ENCODE measurements at regions not wholly inside any gene's neighbourhood (a gene's known extent, or its start where the extent isn't known, plus 50 kb on each side); places are given as distances from the start of the nearest gene placed in this dataset.

DNA sequence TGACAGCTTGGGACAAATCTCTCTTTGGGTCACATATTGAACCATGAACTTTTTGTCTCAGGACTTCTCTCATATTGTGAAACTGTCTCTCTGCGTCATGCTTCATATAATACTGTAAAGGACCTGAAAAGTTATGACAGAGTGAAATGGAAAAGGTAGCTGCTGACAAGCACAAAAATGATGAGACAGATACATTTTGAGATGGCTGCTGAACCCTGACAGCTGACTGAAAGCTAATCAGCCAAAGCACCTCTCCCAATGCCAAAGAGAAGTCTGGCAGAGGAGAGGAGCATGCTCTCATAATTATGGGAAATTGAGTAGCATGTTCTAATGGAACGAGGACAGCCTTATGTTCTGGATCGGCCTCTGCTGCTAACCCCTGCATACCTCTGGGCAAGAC lies 873.4 kb upstream of the ADGRL3 start:
- Mint-ChIP-seq H3K4me3 (no peak overlapping the region), H3K27ac (no peak overlapping the region), H3K4me1 (no peaks in the 10 kb centered on the region), H3K36me3 (ENCODE audit: low read depth) (no peaks in the 10 kb centered on the region), H3K27me3 (no peaks in the 10 kb centered on the region), H3K9me3 (no peaks in the 10 kb centered on the region)
- TF ChIP-seq, protein P1, sequence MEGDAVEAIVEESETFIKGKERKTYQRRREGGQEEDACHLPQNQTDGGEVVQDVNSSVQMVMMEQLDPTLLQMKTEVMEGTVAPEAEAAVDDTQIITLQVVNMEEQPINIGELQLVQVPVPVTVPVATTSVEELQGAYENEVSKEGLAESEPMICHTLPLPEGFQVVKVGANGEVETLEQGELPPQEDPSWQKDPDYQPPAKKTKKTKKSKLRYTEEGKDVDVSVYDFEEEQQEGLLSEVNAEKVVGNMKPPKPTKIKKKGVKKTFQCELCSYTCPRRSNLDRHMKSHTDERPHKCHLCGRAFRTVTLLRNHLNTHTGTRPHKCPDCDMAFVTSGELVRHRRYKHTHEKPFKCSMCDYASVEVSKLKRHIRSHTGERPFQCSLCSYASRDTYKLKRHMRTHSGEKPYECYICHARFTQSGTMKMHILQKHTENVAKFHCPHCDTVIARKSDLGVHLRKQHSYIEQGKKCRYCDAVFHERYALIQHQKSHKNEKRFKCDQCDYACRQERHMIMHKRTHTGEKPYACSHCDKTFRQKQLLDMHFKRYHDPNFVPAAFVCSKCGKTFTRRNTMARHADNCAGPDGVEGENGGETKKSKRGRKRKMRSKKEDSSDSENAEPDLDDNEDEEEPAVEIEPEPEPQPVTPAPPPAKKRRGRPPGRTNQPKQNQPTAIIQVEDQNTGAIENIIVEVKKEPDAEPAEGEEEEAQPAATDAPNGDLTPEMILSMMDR (IDR thresholded peaks at IDR 0.05), result no peak
- ChIA-PET POLR2A (no interaction called here), CTCF (no interaction called here)
- ATAC-seq (ENCODE audit: low read depth), result no peak
- DNase-seq, result no peak
- intact Hi-C loops (cut with micrococcal nuclease), result no loop called here

DNA sequence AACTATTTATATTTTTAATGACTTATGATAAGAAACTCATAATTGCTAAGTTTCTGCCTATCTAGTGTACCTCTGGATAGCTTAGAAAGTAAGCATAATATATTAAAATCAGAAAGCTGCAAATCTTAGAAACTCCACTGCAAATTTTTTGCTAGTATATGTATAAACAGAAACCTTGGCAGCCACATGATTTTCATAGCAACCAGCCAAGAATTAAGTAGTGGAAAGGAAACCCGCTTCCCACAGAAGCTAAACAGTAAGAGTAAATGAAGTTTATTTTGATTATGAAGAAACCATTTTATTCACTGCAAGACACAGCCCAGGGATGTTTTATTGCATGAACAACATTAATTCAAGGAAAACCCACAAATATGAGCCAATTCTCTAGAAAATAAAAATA lies 872.5 kb upstream of the ADGRL3 start:
- CTCF ChIA-PET, result no interaction called here
- intact Hi-C loops (cut with micrococcal nuclease), result no loop called here
- no peak for DNase-seq
- POLR2A ChIA-PET, result no interaction called here
- Mint-ChIP-seq H3K27ac (no peak overlapping the region), H3K4me3 (no peak overlapping the region), H3K36me3 (ENCODE audit: low read depth) (no peaks in the 10 kb centered on the region), H3K27me3 (no peaks in the 10 kb centered on the region), H3K9me3 (no peaks in the 10 kb centered on the region), H3K4me1 (no peaks in the 10 kb centered on the region)
- TF ChIP-seq, protein P1 (IDR thresholded peaks at IDR 0.05), result no peak
- ATAC-seq (ENCODE audit: low read depth), result no peak

DNA sequence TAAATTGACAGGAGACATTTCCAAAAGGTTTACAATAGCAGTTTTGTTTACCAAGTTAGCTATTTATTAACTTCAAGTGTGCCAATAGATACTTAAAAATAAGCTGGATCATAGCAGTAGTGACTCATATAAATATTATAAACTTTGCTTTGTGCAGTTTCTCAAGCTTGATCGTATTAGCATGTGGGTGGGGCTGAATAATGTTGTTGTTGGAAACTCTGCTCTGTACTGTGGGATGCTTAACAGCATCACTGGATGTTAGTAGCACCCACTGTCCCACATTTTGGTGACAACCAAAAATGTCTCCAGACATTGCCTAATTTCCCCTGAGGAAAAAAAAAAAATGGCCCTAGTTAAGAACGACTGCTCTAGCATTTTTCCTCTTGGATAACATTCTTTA lies 855.2 kb upstream of the ADGRL3 start:
- DNase-seq, result no peak
- Mint-ChIP-seq H3K27me3 (no peaks in the 10 kb centered on the region), H3K4me1 (no peaks in the 10 kb centered on the region), H3K9me3 (peaks cover 3% of the 10 kb centered on the region), H3K4me3 (no peak overlapping the region), H3K36me3 (ENCODE audit: low read depth) (no peaks in the 10 kb centered on the region), H3K27ac (no peak overlapping the region)
- ChIA-PET CTCF (no interaction called here), POLR2A (no interaction called here)
- TF ChIP-seq, protein P1 (IDR thresholded peaks at IDR 0.05), result no peak
- no peak for ATAC-seq (ENCODE audit: low read depth)
- intact Hi-C loops (cut with micrococcal nuclease), result no loop called here

DNA sequence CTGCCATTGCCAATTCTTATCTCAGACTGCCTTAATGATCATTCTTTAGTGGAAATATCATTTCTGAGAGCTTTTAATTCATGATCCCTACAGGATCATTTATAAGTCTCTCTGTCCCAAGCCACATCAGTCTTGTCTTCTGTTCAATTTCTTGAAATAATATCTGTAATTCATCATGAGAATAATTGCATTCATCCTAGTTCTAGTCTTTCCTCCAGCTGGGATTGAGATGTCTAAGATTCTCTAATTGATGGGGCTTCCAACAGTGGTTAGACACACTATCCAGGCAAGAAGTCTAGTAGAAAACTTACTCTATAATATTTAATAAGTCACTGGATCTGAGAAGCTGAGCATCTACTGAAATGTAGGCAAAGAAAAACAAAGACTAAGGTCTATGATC lies 854.7 kb upstream of the ADGRL3 start:
- ATAC-seq (ENCODE audit: low read depth), result no peak
- no peak for DNase-seq
- no peak overlapping the region for H3K27ac Mint-ChIP-seq
- intact Hi-C loops (cut with micrococcal nuclease), result no loop called here
- no peaks in the 10 kb centered on the region for H3K4me1 Mint-ChIP-seq
- POLR2A ChIA-PET, result no interaction called here
- peaks cover 3% of the 10 kb centered on the region for H3K9me3 Mint-ChIP-seq
- CTCF ChIA-PET, result no interaction called here
- H3K27me3 Mint-ChIP-seq, result no peaks in the 10 kb centered on the region
- TF ChIP-seq, protein P1 (IDR thresholded peaks at IDR 0.05), result no peak
- no peaks in the 10 kb centered on the region for H3K36me3 Mint-ChIP-seq (ENCODE audit: low read depth)
- no peak overlapping the region for H3K4me3 Mint-ChIP-seq

DNA sequence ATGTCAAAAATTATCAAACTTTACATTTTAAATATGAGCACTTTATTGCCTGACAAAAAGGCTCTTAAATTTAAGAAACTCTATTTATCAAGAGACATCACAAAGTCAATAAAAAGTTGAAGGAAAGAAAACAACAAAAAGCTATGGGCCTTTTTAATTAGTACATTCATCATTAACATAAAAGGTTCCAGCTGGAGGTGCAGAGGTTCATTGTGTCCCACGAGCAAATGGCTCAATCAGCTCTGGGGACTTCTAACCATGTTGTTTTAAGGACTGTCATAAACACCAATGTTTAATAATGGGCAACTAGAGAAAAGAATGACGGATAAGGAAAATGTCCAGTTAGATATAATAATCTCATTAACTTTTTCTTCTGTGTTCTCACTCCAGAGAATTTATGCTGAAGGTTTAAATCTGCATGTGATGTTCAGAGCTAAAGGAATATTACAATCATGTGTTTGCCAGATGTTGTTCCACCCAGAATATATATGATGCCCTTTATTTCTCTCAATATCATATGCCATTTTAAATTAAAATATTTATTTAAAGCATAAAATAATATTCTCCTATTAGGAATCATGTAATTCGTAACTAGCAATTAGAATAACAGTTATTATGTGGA lies 840.3 kb upstream of the ADGRL3 start:
- peaks cover 4% of the 10 kb centered on the region for H3K9me3 Mint-ChIP-seq
- no peak for ATAC-seq (ENCODE audit: low read depth)
- no peak overlapping the region for H3K27ac Mint-ChIP-seq
- CTCF ChIA-PET, result no interaction called here
- H3K4me1 Mint-ChIP-seq, result no peaks in the 10 kb centered on the region
- H3K27me3 Mint-ChIP-seq, result no peaks in the 10 kb centered on the region
- H3K36me3 Mint-ChIP-seq (ENCODE audit: low read depth), result no peaks in the 10 kb centered on the region
- intact Hi-C loops (cut with micrococcal nuclease), result no loop called here
- DNase-seq, result no peak
- POLR2A ChIA-PET, result no interaction called here
- no peak overlapping the region for H3K4me3 Mint-ChIP-seq
- TF ChIP-seq, protein P1 (IDR thresholded peaks at IDR 0.05), result no peak
